KMS-11 (cell line): ENCODE measurements at regions not wholly inside any gene's neighbourhood (a gene's known extent, or its start where the extent isn't known, plus 50 kb on each side); places are given as distances from the start of the nearest gene placed in this dataset.

Source experiments
- H2AFZ ChIP-seq: fragments of 200-600 bp; sonication (generic); 2 replicates; pipeline ENCODE4 v1.6.1; 2016; ENCODE audit warnings: antibody characterized with exemption, mixed run types, low read depth
- H3K27ac ChIP-seq: fragments of 200-600 bp; sonication (generic); 2 replicates; pipeline ENCODE4 v1.6.1; 2016; ENCODE audit warnings: mild to moderate bottlenecking, mixed run types
- H3K27me3 ChIP-seq: fragments of 200-600 bp; sonication (generic); 2 replicates; pipeline ENCODE4 v1.6.1; 2017; ENCODE audit warnings: mild to moderate bottlenecking, low read depth, mixed run types, moderate library complexity; ENCODE audit not compliant: insufficient read depth
- H3K36me3 ChIP-seq: fragments of 200-600 bp; sonication (generic); 2 replicates; pipeline ENCODE4 v1.6.1; 2017; ENCODE audit warnings: mild to moderate bottlenecking, mixed run types; ENCODE audit not compliant: insufficient read depth
- H3K4me1 ChIP-seq: fragments of 200-600 bp; sonication (generic); 2 replicates; pipeline ENCODE4 v1.6.1; 2016; ENCODE audit warnings: mild to moderate bottlenecking, low read depth, mixed run types; ENCODE audit not compliant: poor library complexity, severe bottlenecking
- H3K4me2 ChIP-seq: fragments of 200-600 bp; sonication (generic); 2 replicates; pipeline ENCODE4 v1.7.0; 2016; ENCODE audit warnings: mild to moderate bottlenecking, mixed run types
- H3K4me3 ChIP-seq: fragments of 200-600 bp; sonication (generic); IDR thresholded peaks from 2 replicates; pipeline ENCODE4 v1.6.1; 2017; ENCODE audit warnings: low read depth, low read length, mixed read lengths; ENCODE audit not compliant: insufficient read depth
- H3K79me2 ChIP-seq: fragments of 200-600 bp; sonication (generic); 2 replicates; pipeline ENCODE4 v1.6.1; 2016; ENCODE audit warnings: low read depth, mixed run types; ENCODE audit not compliant: insufficient read depth
- H3K9ac ChIP-seq: fragments of 200-600 bp; sonication (generic); 2 replicates; pipeline ENCODE4 v1.6.1; 2016; ENCODE audit warnings: mild to moderate bottlenecking, mixed run types
- H4K20me1 ChIP-seq: fragments of 200-600 bp; sonication (generic); 2 replicates; pipeline ENCODE4 v1.6.1; 2016; ENCODE audit warnings: mild to moderate bottlenecking, mixed run types; ENCODE audit not compliant: insufficient read depth
- CTCF ChIP-seq: fragments of 200-600 bp; sonication (generic); conservative IDR thresholded peaks from 2 replicates; pipeline ENCODE4 v1.6.1; 2017; ENCODE audit warnings: low read depth, mild to moderate bottlenecking, antibody characterized with exemption, low read length, moderate library complexity, mixed read lengths

- Histone ChIP-seq H4K20me1 (no peaks in the 10 kb centered on the region), H3K36me3 (no peaks in the 10 kb centered on the region), H3K27ac (no peak overlapping the region), H3K4me3 (no peak overlapping the region), H3K79me2 (no peaks in the 10 kb centered on the region), H3K4me2 (no peak overlapping the region), H3K27me3 (no peaks in the 10 kb centered on the region), H3K4me1 (no peaks in the 10 kb centered on the region), H2AFZ (no peak overlapping the region), H3K9ac (no peak overlapping the region)
- TF ChIP-seq CTCF, result no peak
Observed at GRCh38 chr4:187479511-187479910, 516.1 kb upstream of the ZFP42 start.

GRCh38 chr4:187480146-187481145, 515.1 kb upstream of the ZFP42 start:
- no peak for TF ChIP-seq CTCF
- Histone ChIP-seq H3K9ac (no peak overlapping the region), H3K4me1 (no peaks in the 10 kb centered on the region), H3K4me2 (no peak overlapping the region), H3K27ac (no peak overlapping the region), H3K4me3 (no peak overlapping the region), H4K20me1 (no peaks in the 10 kb centered on the region), H3K79me2 (no peaks in the 10 kb centered on the region), H2AFZ (no peak overlapping the region), H3K36me3 (no peaks in the 10 kb centered on the region), H3K27me3 (no peaks in the 10 kb centered on the region)

GRCh38 chr4:187484186-187484585, 511.4 kb upstream of the ZFP42 start:
- Histone ChIP-seq H3K9ac (no peak overlapping the region), H3K36me3 (no peaks in the 10 kb centered on the region)
- TF ChIP-seq CTCF, result no peak

GRCh38 chr4:187485676-187486075, 509.9 kb upstream of the ZFP42 start:
- Histone ChIP-seq H3K27ac (no peak overlapping the region), H3K4me2 (no peak overlapping the region), H2AFZ (no peak overlapping the region), H4K20me1 (no peaks in the 10 kb centered on the region), H3K27me3 (no peaks in the 10 kb centered on the region), H3K4me1 (no peaks in the 10 kb centered on the region), H3K79me2 (no peaks in the 10 kb centered on the region), H3K36me3 (no peaks in the 10 kb centered on the region), H3K9ac (no peak overlapping the region), H3K4me3 (no peak overlapping the region)
- no peak for TF ChIP-seq CTCF

More at GRCh38 chr4:187484186-187484585, 511.4 kb upstream of the ZFP42 start:
- no peak overlapping the region for H3K27ac ChIP-seq
- no peaks in the 10 kb centered on the region for H3K27me3 ChIP-seq
- H3K4me3 ChIP-seq, result no peak overlapping the region
- H3K4me2 ChIP-seq, result no peak overlapping the region
- H3K79me2 ChIP-seq, result no peaks in the 10 kb centered on the region
- H4K20me1 ChIP-seq, result no peaks in the 10 kb centered on the region
- no peak overlapping the region for H2AFZ ChIP-seq
- H3K4me1 ChIP-seq, result no peaks in the 10 kb centered on the region
